ENCODE measurements at regions not wholly inside any gene's neighbourhood (a gene's known extent, or its start where the extent isn't known, plus 50 kb on each side); places are given as distances from the start of the nearest gene placed in this dataset.
"Not testable (repeated sequence)": the region's sequence is repeated elsewhere in the genome, so short reads cannot be mapped to it uniquely, and the experiment has no call there.

GRCh38 chr1:221965252-221965651 lies 223.4 kb upstream of the DUSP10 start:
- H3K36me3 ChIP-seq (ENCODE audit: insufficient read depth) = no peaks in the 10 kb centered on the region
- peaks cover 41% of the 10 kb centered on the region for H3K4me1 ChIP-seq (ENCODE audit: low read depth, poor library complexity, severe bottlenecking)
- H4K20me1 ChIP-seq (ENCODE audit: insufficient read depth) = no peaks in the 10 kb centered on the region
- no peak overlapping the region for H2AFZ ChIP-seq (ENCODE audit: low read depth)
- no peak overlapping the region for H3K4me3 ChIP-seq (IDR thresholded peaks at IDR 0.05; ENCODE audit: insufficient read depth, low read depth, low read length)
- no peak overlapping the region for H3K4me2 ChIP-seq
- H3K27ac ChIP-seq = no peak overlapping the region
- no peaks in the 10 kb centered on the region for H3K27me3 ChIP-seq (ENCODE audit: insufficient read depth, low read depth)
- H3K9ac ChIP-seq = no peak overlapping the region
- H3K79me2 ChIP-seq (ENCODE audit: insufficient read depth, low read depth) = no peaks in the 10 kb centered on the region
- no peak for TF ChIP-seq CTCF (conservative IDR thresholded peaks at IDR 0.05; ENCODE audit: low read depth, low read length)

- H3K4me1 ChIP-seq (ENCODE audit: low read depth, poor library complexity, severe bottlenecking) = peaks cover 56% of the 10 kb centered on the region
- no peak overlapping the region for H3K27ac ChIP-seq
- H3K4me3 ChIP-seq (IDR thresholded peaks at IDR 0.05; ENCODE audit: insufficient read depth, low read depth, low read length) = no peak overlapping the region
- H3K27me3 ChIP-seq (ENCODE audit: insufficient read depth, low read depth) = no peaks in the 10 kb centered on the region
- no peaks in the 10 kb centered on the region for H4K20me1 ChIP-seq (ENCODE audit: insufficient read depth)
- no peaks in the 10 kb centered on the region for H3K36me3 ChIP-seq (ENCODE audit: insufficient read depth)
- no peak overlapping the region for H3K9ac ChIP-seq
- H2AFZ ChIP-seq (ENCODE audit: low read depth) = no peak overlapping the region
- no peaks in the 10 kb centered on the region for H3K79me2 ChIP-seq (ENCODE audit: insufficient read depth, low read depth)
- no peak for TF ChIP-seq CTCF (conservative IDR thresholded peaks at IDR 0.05; ENCODE audit: low read depth, low read length)
- H3K4me2 ChIP-seq = no peak overlapping the region
Measured at GRCh38 chr1:221963742-221964141, 221.9 kb upstream of the DUSP10 start.

- peak overlapping the region; percentile 25 for H3K4me3 ChIP-seq (IDR thresholded peaks at IDR 0.05; ENCODE audit: insufficient read depth, low read depth, low read length)
- no peaks in the 10 kb centered on the region for H3K27me3 ChIP-seq (ENCODE audit: insufficient read depth, low read depth)
- H3K36me3 ChIP-seq (ENCODE audit: insufficient read depth) = no peaks in the 10 kb centered on the region
- no peak for TF ChIP-seq CTCF (conservative IDR thresholded peaks at IDR 0.05; ENCODE audit: low read depth, low read length)
- peaks cover 70% of the 10 kb centered on the region for H3K4me1 ChIP-seq (ENCODE audit: low read depth, poor library complexity, severe bottlenecking)
- H2AFZ ChIP-seq (ENCODE audit: low read depth) = peak overlapping the region; percentile 70; the same call in 1 of the 2 replicates
- no peaks in the 10 kb centered on the region for H4K20me1 ChIP-seq (ENCODE audit: insufficient read depth)
- H3K27ac ChIP-seq = peak overlapping the region; percentile 75
- peak overlapping the region; percentile 40; the same call in 1 of the 2 replicates for H3K9ac ChIP-seq
- peak overlapping the region; percentile 90 for H3K4me2 ChIP-seq
- H3K79me2 ChIP-seq (ENCODE audit: insufficient read depth, low read depth) = no peaks in the 10 kb centered on the region
Measured at GRCh38 chr1:221962385-221962784, 220.5 kb upstream of the DUSP10 start.

GRCh38 chr1:221961532-221962292 lies 219.8 kb upstream of the DUSP10 start:
- peak overlapping the region; percentile 70 for H2AFZ ChIP-seq (ENCODE audit: low read depth)

GRCh38 chr1:221958161-221958562 lies 216.3 kb upstream of the DUSP10 start:
- H3K36me3 ChIP-seq (ENCODE audit: insufficient read depth); H3K79me2 ChIP-seq (ENCODE audit: insufficient read depth, low read depth); H3K4me3 ChIP-seq (IDR thresholded peaks at IDR 0.05; ENCODE audit: insufficient read depth, low read depth, low read length); H3K27me3 ChIP-seq (ENCODE audit: insufficient read depth, low read depth); H4K20me1 ChIP-seq (ENCODE audit: insufficient read depth): not testable (repeated sequence)
- Histone ChIP-seq H3K27ac (peak overlapping the region; percentile 92), H3K4me2 (peak overlapping the region; percentile 90), H3K4me1 (ENCODE audit: low read depth, poor library complexity, severe bottlenecking) (peaks cover 66% of the 10 kb centered on the region), H2AFZ (ENCODE audit: low read depth) (peak overlapping the region; percentile 3; the same call in 1 of the 2 replicates), H3K9ac (peak overlapping the region; percentile 33; the same call in 1 of the 2 replicates)

More at GRCh38 chr1:221961532-221962292, 219.8 kb upstream of the DUSP10 start:
- no peaks in the 10 kb centered on the region for H4K20me1 ChIP-seq (ENCODE audit: insufficient read depth)
- H3K27me3 ChIP-seq (ENCODE audit: insufficient read depth, low read depth) = no peaks in the 10 kb centered on the region
- H3K79me2 ChIP-seq (ENCODE audit: insufficient read depth, low read depth) = no peaks in the 10 kb centered on the region
- peak overlapping the region; percentile 75 for H3K27ac ChIP-seq
- H3K4me3 ChIP-seq (IDR thresholded peaks at IDR 0.05; ENCODE audit: insufficient read depth, low read depth, low read length) = peak overlapping the region; percentile 62
- H3K36me3 ChIP-seq (ENCODE audit: insufficient read depth) = no peaks in the 10 kb centered on the region
- H3K4me1 ChIP-seq (ENCODE audit: low read depth, poor library complexity, severe bottlenecking) = peaks cover 76% of the 10 kb centered on the region
- no peak for TF ChIP-seq CTCF (conservative IDR thresholded peaks at IDR 0.05; ENCODE audit: low read depth, low read length)
- peak overlapping the region; percentile 90 for H3K4me2 ChIP-seq
- peak overlapping the region; percentile 40 for H3K9ac ChIP-seq

GRCh38 chr1:221957350-221957749 lies 215.5 kb upstream of the DUSP10 start:
- H3K4me1 ChIP-seq (ENCODE audit: low read depth, poor library complexity, severe bottlenecking) = peaks cover 58% of the 10 kb centered on the region
- not testable (repeated sequence) for H3K4me3 ChIP-seq (IDR thresholded peaks at IDR 0.05; ENCODE audit: insufficient read depth, low read depth, low read length); H2AFZ ChIP-seq (ENCODE audit: low read depth); H4K20me1 ChIP-seq (ENCODE audit: insufficient read depth); H3K36me3 ChIP-seq (ENCODE audit: insufficient read depth); H3K9ac ChIP-seq; H3K27me3 ChIP-seq (ENCODE audit: insufficient read depth, low read depth); H3K79me2 ChIP-seq (ENCODE audit: insufficient read depth, low read depth); H3K4me2 ChIP-seq
- H3K27ac ChIP-seq = peak overlapping the region; percentile 92

Data from KMS-11 (cell line).